ENCODE measurements at regions not wholly inside any gene's neighbourhood (a gene's known extent, or its start where the extent isn't known, plus 50 kb on each side); places are given as distances from the start of the nearest gene placed in this dataset.

DNA sequence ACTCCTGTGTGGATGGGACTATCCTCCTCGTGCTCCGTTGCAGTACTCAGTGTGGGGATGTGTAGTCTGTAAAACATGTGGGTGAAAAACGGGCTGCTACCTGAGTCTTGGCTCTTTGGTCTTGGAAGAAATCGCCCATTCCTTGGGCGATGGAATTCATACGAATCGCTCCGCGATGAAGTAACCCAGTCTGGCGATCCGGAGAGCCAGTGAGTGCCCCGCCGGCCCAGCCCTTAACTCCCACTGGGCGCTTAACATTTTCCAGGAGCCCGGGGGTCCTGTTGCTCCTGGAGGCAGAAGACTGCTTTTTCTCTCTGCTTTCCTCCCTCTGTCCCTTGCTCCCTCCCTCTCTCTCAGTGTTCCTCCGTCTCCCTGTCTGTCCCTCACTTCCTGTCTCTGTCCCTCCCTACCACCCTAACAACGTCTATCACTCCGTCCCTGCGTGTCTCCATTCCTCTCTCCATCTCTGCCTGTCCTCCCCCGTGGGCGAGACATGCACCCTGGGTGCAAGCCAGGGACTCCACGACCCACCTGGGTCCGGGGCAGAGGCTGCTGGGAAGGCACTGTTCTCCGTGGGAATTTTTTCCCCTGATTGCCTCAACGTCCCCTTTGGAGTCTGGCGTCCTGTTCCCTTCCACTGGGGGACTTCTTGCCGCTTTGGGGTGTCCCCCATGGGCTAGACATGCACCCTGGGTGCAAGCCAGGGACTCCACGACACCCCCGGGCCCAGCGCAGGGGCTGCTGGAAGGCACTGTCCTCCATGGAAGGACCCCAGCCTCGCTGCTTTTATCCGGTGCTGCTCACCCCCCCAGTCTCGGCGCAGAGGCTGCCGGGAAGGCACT, 188.6 kb downstream of the ALG10 start:
- TF ChIP-seq EZH2 (IDR thresholded peaks at IDR 0.05) (no peak), EZH2phosphoT487 (IDR thresholded peaks at IDR 0.05) (no peak)
- TF ChIP-seq, protein P1, sequence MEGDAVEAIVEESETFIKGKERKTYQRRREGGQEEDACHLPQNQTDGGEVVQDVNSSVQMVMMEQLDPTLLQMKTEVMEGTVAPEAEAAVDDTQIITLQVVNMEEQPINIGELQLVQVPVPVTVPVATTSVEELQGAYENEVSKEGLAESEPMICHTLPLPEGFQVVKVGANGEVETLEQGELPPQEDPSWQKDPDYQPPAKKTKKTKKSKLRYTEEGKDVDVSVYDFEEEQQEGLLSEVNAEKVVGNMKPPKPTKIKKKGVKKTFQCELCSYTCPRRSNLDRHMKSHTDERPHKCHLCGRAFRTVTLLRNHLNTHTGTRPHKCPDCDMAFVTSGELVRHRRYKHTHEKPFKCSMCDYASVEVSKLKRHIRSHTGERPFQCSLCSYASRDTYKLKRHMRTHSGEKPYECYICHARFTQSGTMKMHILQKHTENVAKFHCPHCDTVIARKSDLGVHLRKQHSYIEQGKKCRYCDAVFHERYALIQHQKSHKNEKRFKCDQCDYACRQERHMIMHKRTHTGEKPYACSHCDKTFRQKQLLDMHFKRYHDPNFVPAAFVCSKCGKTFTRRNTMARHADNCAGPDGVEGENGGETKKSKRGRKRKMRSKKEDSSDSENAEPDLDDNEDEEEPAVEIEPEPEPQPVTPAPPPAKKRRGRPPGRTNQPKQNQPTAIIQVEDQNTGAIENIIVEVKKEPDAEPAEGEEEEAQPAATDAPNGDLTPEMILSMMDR (IDR thresholded peaks at IDR 0.05), result no peak
